HG03175 (cell line): ENCODE measurements at regions not wholly inside any gene's neighbourhood (a gene's known extent, or its start where the extent isn't known, plus 50 kb on each side); places are given as distances from the start of the nearest gene placed in this dataset.

Experiments used
- ATAC-seq: cut with Tn5 transposase; IDR thresholded peaks from one replicate; pipeline ENCODE4 v1.9.1; 2021; ENCODE audit warnings: mild to moderate bottlenecking, moderate library complexity; ENCODE audit not compliant: unreplicated experiment

GRCh38 chr2:9755008-9755407 lies 88.3 kb upstream of the TAF1B start:
- ATAC-seq: no peak

- ATAC-seq: no peak
These were observed 87.6 kb upstream of the TAF1B start for GRCh38 chr2:9755638-9756037.

GRCh38 chr2:9756692-9757250 lies 86.5 kb upstream of the TAF1B start:
- no peak for ATAC-seq

- no peak for ATAC-seq
These were observed 85.6 kb upstream of the TAF1B start for GRCh38 chr2:9757501-9758264.

- no peak for ATAC-seq
These were observed 84.5 kb upstream of the TAF1B start for GRCh38 chr2:9758741-9759140.

DNA sequence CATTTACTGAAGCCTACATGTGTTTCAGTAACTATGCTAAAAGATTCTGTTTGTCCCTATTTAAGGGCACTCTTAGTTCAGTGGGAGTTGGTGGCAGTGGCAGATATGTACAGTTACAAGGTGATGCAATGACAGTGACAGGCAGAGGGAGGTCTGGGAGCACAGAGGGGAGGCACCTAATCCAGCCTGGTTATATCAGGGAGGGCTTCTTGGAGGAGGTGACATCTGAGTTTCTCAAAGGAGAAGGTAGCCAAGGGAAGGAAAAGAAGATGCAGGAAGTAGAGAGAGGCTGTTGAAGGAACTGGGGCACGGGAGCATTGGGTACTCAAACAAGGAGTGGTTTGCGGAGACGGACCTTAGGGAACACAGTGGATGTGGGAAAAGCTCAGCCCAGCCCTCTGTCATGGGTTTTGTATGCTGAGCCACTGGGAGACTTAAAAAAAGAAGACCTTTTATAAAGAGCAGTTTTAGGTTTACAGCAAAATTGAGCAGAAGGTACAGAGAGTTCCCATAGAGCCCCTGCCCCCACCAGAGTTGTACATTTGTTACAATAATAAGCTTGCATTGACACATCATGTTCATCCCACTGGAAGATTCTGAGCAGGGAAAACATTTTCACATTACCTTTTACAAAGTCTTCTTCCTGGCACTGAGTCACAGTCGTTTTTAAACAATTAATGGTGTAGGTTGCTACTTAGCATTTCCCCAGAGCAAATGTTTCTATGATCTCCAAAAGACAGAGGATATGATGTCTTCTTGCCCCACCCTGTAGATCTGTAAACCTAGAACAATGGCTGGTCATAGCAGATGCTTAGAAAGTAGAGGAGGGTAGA lies 83.0 kb upstream of the TAF1B start:
- no peak for ATAC-seq

- ATAC-seq: no peak
These were observed 82.4 kb upstream of the TAF1B start for GRCh38 chr2:9760902-9761228.

DNA sequence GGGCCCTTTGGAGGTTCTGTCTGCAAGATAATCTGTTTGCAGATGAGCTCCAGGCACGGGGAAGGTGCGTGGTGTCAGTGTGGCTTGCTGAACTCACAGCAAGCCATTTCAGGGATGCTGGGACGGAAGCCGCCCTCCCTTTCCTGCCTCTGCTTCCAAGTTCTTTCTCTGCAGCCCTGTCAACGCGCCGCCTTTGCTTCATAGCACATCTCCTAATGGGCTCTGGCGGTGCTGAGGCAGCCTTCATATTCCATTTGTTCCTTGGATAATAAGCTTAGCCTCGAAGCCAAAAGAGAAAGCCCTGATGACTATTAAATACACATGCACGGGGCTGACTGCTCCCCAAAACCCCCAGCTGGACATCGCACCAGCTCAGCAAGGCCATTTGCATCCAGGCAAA lies 81.7 kb upstream of the TAF1B start:
- no peak for ATAC-seq

- ATAC-seq: no peak
These were observed 81.1 kb upstream of the TAF1B start for GRCh38 chr2:9762164-9762563.

- ATAC-seq: no peak
These were observed 80.3 kb upstream of the TAF1B start for GRCh38 chr2:9762941-9763340.

- no peak for ATAC-seq
These were observed 79.7 kb upstream of the TAF1B start for GRCh38 chr2:9763356-9764152.

- ATAC-seq: no peak
These were observed 79.0 kb upstream of the TAF1B start for GRCh38 chr2:9764153-9764778.

GRCh38 chr2:9765611-9766531 lies 77.4 kb upstream of the TAF1B start:
- no peak for ATAC-seq

DNA sequence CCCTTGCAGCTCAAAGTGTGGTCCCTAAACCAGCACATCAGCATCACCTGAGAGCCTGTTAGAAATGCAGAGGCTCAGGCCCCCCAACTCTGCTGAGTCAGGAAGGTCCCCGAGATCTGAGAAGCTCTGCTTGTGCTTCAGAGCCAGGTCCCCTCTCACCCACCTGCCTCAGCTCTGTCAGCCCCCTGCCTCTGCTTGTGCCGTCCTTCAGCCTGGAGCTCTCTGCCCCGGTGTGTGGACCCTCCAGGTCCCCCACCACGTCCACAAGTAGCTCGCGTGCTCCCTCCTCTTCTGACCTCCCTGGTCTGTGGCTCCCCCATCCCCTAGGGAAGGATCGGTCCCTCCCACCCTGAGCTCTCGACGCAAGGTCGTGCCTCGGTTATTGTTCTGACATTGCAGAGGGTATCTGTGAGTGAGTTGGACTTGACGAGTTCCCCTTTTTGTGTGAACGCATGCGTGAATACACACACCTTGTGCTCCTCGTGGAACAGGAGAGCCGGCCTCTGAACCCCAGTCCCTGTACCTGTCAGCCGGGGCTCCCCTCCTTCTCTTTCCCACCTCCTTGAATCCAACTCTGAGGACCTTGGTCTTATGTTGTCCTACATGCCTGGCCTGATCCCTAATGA lies 75.5 kb upstream of the TAF1B start:
- no peak for ATAC-seq

DNA sequence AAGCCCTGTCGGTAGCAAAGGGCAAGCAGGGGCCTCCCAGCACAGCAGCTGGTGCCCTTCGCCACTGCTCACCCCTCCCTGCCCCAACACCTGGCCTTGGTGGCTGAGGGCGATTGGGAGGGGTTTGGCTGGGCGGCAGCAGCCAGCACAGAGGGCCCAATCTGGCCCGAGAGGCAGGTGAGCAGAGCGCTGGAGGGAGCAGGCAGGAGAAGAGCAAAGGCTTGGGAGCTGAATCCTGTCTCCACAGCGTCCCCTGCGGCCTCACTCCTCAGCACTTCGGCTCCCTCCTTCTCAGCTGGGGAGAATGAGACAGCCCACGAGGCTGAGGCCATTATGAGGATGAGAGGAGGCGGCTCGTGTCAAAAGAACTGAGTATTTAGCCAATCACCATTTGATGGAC lies 74.9 kb upstream of the TAF1B start:
- ATAC-seq: no peak

GRCh38 chr2:9769171-9770005 lies 73.9 kb upstream of the TAF1B start:
- no peak for ATAC-seq

DNA sequence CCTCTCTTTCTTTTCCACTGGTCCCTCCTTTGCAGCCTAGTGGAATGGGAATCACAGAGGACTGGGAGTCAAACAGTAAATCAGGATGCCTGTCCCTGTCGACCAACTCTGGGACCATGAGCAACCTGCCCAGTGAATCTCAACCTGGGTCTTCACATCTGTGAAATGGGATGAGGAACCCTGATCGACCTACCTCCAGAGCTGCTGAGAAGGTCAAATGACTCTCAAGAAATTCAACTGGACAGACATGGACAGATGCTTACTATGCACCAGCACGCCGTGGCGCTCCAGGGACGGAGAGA lies 73.3 kb upstream of the TAF1B start:
- ATAC-seq: no peak

DNA sequence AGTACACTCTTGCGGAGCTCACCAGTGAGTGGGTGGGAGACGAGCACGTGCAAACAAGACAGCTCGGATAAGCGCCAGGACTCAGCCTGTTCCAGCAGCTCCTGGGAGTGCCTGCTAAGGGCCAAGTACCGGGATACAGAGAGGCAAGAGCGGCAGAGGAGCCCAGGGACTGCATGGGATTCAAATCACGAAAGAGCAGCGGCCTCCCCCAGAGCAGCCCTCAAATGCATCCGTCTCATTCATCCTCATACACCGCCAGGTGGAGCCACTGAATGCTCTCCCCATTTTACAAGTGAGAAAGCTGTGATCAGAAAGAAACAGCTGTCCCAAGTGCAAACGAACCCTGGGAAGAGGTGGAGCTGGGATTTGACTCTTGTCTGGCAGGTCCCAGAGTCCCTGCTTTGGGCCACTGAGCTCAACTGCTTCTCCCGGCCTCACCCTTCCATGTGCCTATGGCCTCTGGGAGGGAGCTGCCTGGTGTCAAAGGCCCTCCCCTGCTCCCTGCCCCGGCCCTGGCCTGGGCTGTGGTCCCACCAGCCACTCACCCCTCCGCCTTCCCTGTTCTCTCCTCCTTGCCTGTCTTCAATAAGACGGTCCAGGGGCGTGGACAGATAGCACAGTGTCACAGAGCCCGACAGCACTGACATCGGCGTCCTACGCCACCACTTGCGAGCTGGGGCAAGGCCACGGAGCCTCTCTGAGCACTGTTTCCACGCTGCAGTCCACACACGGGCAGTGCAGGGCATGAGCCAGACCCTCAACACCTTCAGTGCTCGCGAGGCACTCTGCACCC lies 72.8 kb upstream of the TAF1B start:
- no peak for ATAC-seq
